ENCODE measurements at regions not wholly inside any gene's neighbourhood (a gene's known extent, or its start where the extent isn't known, plus 50 kb on each side); places are given as distances from the start of the nearest gene placed in this dataset.
"Not testable (repeated sequence)": the region's sequence is repeated elsewhere in the genome, so short reads cannot be mapped to it uniquely, and the experiment has no call there.

- no peak for DNase-seq
These were observed 593.8 kb downstream of the SMARCA1 start for GRCh38 chrX:128929271-128930057.

GRCh38 chrX:128928636-128929035 is 594.7 kb downstream of the SMARCA1 start:
- DNase-seq: no peak

GRCh38 chrX:128927363-128927762 is 595.9 kb downstream of the SMARCA1 start:
- no peak for DNase-seq

GRCh38 chrX:128906753-128907152 is 616.5 kb downstream of the SMARCA1 start:
- no peak for DNase-seq

- no peak for DNase-seq
These were observed 622.3 kb downstream of the SMARCA1 start for GRCh38 chrX:128901018-128901417.

GRCh38 chrX:128897621-128898020 is 625.7 kb downstream of the SMARCA1 start:
- DNase-seq: no peak

- DNase-seq: no peak
These were observed 631.7 kb downstream of the SMARCA1 start for GRCh38 chrX:128891554-128891953.

- DNase-seq: no peak
These were observed 638.9 kb downstream of the SMARCA1 start for GRCh38 chrX:128884430-128884829.

- DNase-seq: no peak
These were observed 639.6 kb downstream of the SMARCA1 start for GRCh38 chrX:128883650-128884049.

GRCh38 chrX:128870361-128870760 is 652.9 kb downstream of the SMARCA1 start:
- no peak for DNase-seq

- no peak for DNase-seq
These were observed 660.7 kb downstream of the SMARCA1 start for GRCh38 chrX:128862557-128862956.

GRCh38 chrX:128848374-128848773 is 674.9 kb downstream of the SMARCA1 start:
- DNase-seq: no peak

- no peak for DNase-seq
These were observed 676.9 kb downstream of the SMARCA1 start for GRCh38 chrX:128846385-128846784.

- DNase-seq: no peak
These were observed 704.6 kb downstream of the SMARCA1 start for GRCh38 chrX:128818690-128819089.

- no peak for DNase-seq
These were observed 706.4 kb downstream of the SMARCA1 start for GRCh38 chrX:128816919-128817318.

- DNase-seq: no peak
These were observed 715.9 kb downstream of the SMARCA1 start for GRCh38 chrX:128807367-128807766.

- no peak for DNase-seq
These were observed 718.1 kb downstream of the SMARCA1 start for GRCh38 chrX:128805236-128805635.

- no peak for DNase-seq
These were observed 718.5 kb downstream of the SMARCA1 start for GRCh38 chrX:128804828-128805227.

GRCh38 chrX:128800138-128800537 is 723.2 kb downstream of the SMARCA1 start:
- no peak for DNase-seq

GRCh38 chrX:128783139-128783538 is 730.9 kb upstream of the ACTRT1 start:
- DNase-seq: not testable (repeated sequence)

- DNase-seq: peak; percentile 22
These were observed 729.3 kb upstream of the ACTRT1 start for GRCh38 chrX:128781506-128781905.

GRCh38 chrX:128780934-128781333 is 728.7 kb upstream of the ACTRT1 start:
- no peak for DNase-seq

GRCh38 chrX:128769495-128769894 is 717.3 kb upstream of the ACTRT1 start:
- no peak for DNase-seq

- no peak for DNase-seq
These were observed 707.5 kb upstream of the ACTRT1 start for GRCh38 chrX:128759745-128760144.

GRCh38 chrX:128759177-128759576 is 707.0 kb upstream of the ACTRT1 start:
- no peak for DNase-seq
